T-cell (primary cell): ENCODE measurements at regions not wholly inside any gene's neighbourhood (a gene's known extent, or its start where the extent isn't known, plus 50 kb on each side); places are given as distances from the start of the nearest gene placed in this dataset.

ENCODE experiments used
- ATAC-seq, 4 experiments: fragments of 200-7000 bp in 3 of 4; fragments of 150-1000 bp in 1 of 4; cut with Tn5 transposase; replicated peaks in 1 of 4; 1 replicate in 3 of 4; 2 replicates in 1 of 4; pipeline ENCODE4 v1.10.0; 2021; ENCODE audit warnings: moderate library complexity in 3 of 4, mild to moderate bottlenecking in 2 of 4, moderate number of reproducible peaks in 1 of 4
- CTCF ChIA-PET, 2 donors: fragments of 300-600 bp; sonication (Branson Sonifier 250); formaldehyde crosslinking; loops; one replicate each; lab custom pipeline; 2022; ENCODE audit warnings: antibody characterized with exemption in 2 of 2; lab: Charles Lee
- POLR2A ChIA-PET, 2 donors: fragments of 300-600 bp; sonication (Branson Sonifier 250); formaldehyde crosslinking; loops; one replicate each; lab custom pipeline; 2022; ENCODE audit warnings: antibody characterized with exemption in 2 of 2; lab: Charles Lee
- DNase-seq, 35 experiments: peaks; one replicate each; pipeline versions ENCODE4 v3.0.0 to v3.0.0-alpha.2; 2013 to 2023
- H3K27ac ChIP-seq: one replicate; pipeline ENCODE4 v1.5.1; 2013; ENCODE audit warnings: low read length
- H3K27me3 ChIP-seq, 2 experiments: replicated peaks in 1 of 2; 1 replicate in 1 of 2; 2 replicates in 1 of 2; pipeline versions ENCODE4 v1.6.1 to v1.7.0; 2013; ENCODE audit warnings: low read length in 1 of 2, mixed read lengths in 1 of 2; ENCODE audit not compliant: control insufficient read depth in 2 of 2, insufficient read depth in 2 of 2; ENCODE audit errors: extremely low read depth in 1 of 2
- H3K36me3 ChIP-seq, 2 donors: 1 replicate in 1 of 2; 2 replicates in 1 of 2; pipeline versions ENCODE4 v1.6.1 to v1.7.0; 2013; ENCODE audit warnings: low read length in 1 of 2; ENCODE audit not compliant: control insufficient read depth in 2 of 2, insufficient read depth in 1 of 2; ENCODE audit errors: extremely low read depth in 1 of 2
- H3K4me1 ChIP-seq, 2 experiments: 1 replicate in 1 of 2; 2 replicates in 1 of 2; pipeline versions ENCODE4 v1.6.1 to v1.7.0; 2013; ENCODE audit warnings: low read length in 2 of 2, mixed read lengths in 1 of 2; ENCODE audit not compliant: insufficient read depth in 2 of 2, control insufficient read depth in 1 of 2; ENCODE audit errors: extremely low read depth in 1 of 2
- H3K4me3 ChIP-seq, 2 donors: 1 replicate in 1 of 2; 2 replicates in 1 of 2; pipeline versions ENCODE4 v1.5.1 to v1.7.0; 2013; ENCODE audit warnings: mild to moderate bottlenecking in 2 of 2, low read length in 1 of 2, moderate library complexity in 1 of 2; ENCODE audit not compliant: control insufficient read depth in 1 of 2; ENCODE audit errors: extremely low read depth in 1 of 2
- H3K9me3 ChIP-seq: 2 replicates; pipeline ENCODE4 v1.7.0; 2013
- H3K27ac Mint-ChIP-seq, 2 donors: one replicate each; pipeline ENCODE4 v1.8.0; 2020 to 2021; ENCODE audit warnings: mild to moderate bottlenecking in 2 of 2, mixed read lengths in 2 of 2
- H3K27me3 Mint-ChIP-seq, 2 donors: one replicate each; pipeline ENCODE4 v1.8.0; 2021 to 2022; ENCODE audit warnings: mixed read lengths in 2 of 2
- H3K36me3 Mint-ChIP-seq: one replicate; pipeline ENCODE4 v1.8.0; 2021; ENCODE audit warnings: mixed read lengths
- H3K4me1 Mint-ChIP-seq, 3 donors: one replicate each; pipeline ENCODE4 v1.8.0; 2020 to 2022; ENCODE audit warnings: mixed read lengths in 3 of 3, mild to moderate bottlenecking in 1 of 3
- H3K4me3 Mint-ChIP-seq, 3 donors: one replicate each; pipeline ENCODE4 v1.8.0; 2020 to 2022; ENCODE audit warnings: mild to moderate bottlenecking in 3 of 3, mixed read lengths in 3 of 3, moderate library complexity in 3 of 3
- H3K9me3 Mint-ChIP-seq, 3 donors: one replicate each; pipeline ENCODE4 v1.8.0; 2020 to 2022; ENCODE audit warnings: mixed read lengths in 3 of 3
- WGBS: methylation state at CpG from one replicate; pipeline ENCODE4 v1.1.5; 2013; ENCODE audit warnings: missing lambda C conversion rate; ENCODE audit not compliant: insufficient coverage; 5-methylcytosine and 5-hydroxymethylcytosine counted together

DNA sequence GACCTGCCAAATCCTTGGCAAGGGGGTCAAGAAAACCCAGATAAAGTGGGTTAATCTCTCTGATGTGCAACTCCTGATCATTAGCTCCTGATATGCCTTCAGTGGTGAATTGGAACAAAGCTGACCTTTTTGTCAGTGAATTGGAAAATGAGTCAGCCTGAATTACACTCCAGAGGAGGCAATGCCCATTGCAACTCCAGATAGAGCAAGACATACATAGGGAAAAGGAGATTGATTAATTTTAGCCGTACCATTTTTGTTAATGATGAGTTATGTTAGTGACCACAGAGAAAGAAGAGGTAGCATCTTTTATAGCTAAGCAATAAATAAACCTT lies 195.2 kb upstream of the CADPS start:
- no peaks in the 10 kb centered on the region for H3K9me3 ChIP-seq
- H3K4me3 ChIP-seq = no peak overlapping the region
- H3K36me3 Mint-ChIP-seq = no peaks in the 10 kb centered on the region
- no peaks in the 10 kb centered on the region for H3K27me3 Mint-ChIP-seq
- H3K27me3 ChIP-seq = no peaks in the 10 kb centered on the region
- CTCF ChIA-PET = no interaction called here
- POLR2A ChIA-PET = no interaction called here
- H3K27ac Mint-ChIP-seq = no peak overlapping the region
- no peaks in the 10 kb centered on the region for H3K36me3 ChIP-seq
- H3K4me1 Mint-ChIP-seq = no peaks in the 10 kb centered on the region
- no CpG with 5 or more reads among the region's 1 CpG for WGBS
- DNase-seq (no peak), ATAC-seq (no peak)
- no peak overlapping the region for H3K4me3 Mint-ChIP-seq
- H3K4me1 ChIP-seq = no peaks in the 10 kb centered on the region
- peaks cover 10 to 18% (median 11%) of the 10 kb centered on the region in 3 donors for H3K9me3 Mint-ChIP-seq
- H3K27ac ChIP-seq = no peak overlapping the region

DNA sequence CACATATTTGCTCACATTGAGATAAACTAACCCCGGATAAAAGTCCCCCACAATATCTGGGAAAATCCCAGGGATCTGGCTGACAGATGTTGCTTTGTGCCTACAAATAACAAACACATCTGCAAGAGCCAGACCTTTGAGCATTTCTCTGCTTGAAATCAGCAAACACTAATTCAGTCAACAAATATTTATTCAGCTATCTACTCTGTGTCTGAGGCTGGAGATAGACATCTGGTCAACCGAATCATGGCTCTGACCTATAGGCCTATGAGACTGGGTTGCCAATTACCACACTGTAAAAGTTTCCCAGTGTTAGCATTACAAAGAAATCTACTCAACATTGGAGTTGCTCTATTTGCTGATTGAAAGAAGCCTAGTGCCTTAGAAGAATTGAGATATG lies 201.1 kb upstream of the CADPS start:
- no peaks in the 10 kb centered on the region for H3K4me1 ChIP-seq
- ATAC-seq (no peak), DNase-seq (no peak)
- no peak overlapping the region for H3K4me3 Mint-ChIP-seq
- no peaks in the 10 kb centered on the region for H3K36me3 Mint-ChIP-seq
- POLR2A ChIA-PET = no interaction called here
- no peak overlapping the region for H3K27ac Mint-ChIP-seq
- no peaks in the 10 kb centered on the region for H3K4me1 Mint-ChIP-seq
- 60% methylated on average over 1 of the region's 2 CpGs for WGBS
- H3K27me3 ChIP-seq = no peaks in the 10 kb centered on the region
- H3K9me3 ChIP-seq = no peaks in the 10 kb centered on the region
- no peak overlapping the region for H3K4me3 ChIP-seq
- H3K9me3 Mint-ChIP-seq = peaks cover 0 to 4% (median 4%) of the 10 kb centered on the region in 3 donors
- H3K27ac ChIP-seq = no peak overlapping the region
- H3K36me3 ChIP-seq = no peaks in the 10 kb centered on the region
- no peaks in the 10 kb centered on the region for H3K27me3 Mint-ChIP-seq
- CTCF ChIA-PET = no interaction called here

DNA sequence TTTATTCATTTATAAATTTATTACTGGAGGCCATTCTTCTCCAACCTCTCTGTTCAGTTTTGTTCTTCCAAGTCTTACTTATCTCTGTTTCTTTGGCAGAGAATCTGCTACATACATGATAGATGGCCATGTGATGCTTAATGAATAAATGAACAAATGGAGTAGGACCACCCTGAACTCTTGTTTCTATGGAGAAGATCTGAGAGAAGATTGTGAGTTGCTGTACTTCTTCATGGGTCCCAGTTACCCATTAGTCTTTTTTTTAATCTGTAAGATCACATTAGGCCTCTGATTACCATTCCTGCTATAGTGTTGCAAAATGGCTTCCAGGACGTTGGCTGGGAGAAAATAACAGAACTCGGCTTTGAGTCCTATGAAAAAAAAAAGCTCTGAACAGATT lies 191.9 kb upstream of the SYNPR start:
- Mint-ChIP-seq H3K9me3 (peaks cover 15 to 42% (median 25%) of the 10 kb centered on the region in 3 donors), H3K4me1 (no peaks in the 10 kb centered on the region), H3K4me3 (no peak overlapping the region), H3K27ac (no peak overlapping the region), H3K27me3 (no peaks in the 10 kb centered on the region), H3K36me3 (no peaks in the 10 kb centered on the region)
- CTCF ChIA-PET = no interaction called here
- ATAC-seq = no peak
- Histone ChIP-seq H3K4me1 (no peaks in the 10 kb centered on the region), H3K4me3 (no peak overlapping the region), H3K36me3 (no peaks in the 10 kb centered on the region), H3K27ac (no peak overlapping the region), H3K27me3 (no peaks in the 10 kb centered on the region), H3K9me3 (no peaks in the 10 kb centered on the region)
- WGBS = no CpG with 5 or more reads among the region's 2 CpGs
- POLR2A ChIA-PET = no interaction called here
- DNase-seq = no peak

DNA sequence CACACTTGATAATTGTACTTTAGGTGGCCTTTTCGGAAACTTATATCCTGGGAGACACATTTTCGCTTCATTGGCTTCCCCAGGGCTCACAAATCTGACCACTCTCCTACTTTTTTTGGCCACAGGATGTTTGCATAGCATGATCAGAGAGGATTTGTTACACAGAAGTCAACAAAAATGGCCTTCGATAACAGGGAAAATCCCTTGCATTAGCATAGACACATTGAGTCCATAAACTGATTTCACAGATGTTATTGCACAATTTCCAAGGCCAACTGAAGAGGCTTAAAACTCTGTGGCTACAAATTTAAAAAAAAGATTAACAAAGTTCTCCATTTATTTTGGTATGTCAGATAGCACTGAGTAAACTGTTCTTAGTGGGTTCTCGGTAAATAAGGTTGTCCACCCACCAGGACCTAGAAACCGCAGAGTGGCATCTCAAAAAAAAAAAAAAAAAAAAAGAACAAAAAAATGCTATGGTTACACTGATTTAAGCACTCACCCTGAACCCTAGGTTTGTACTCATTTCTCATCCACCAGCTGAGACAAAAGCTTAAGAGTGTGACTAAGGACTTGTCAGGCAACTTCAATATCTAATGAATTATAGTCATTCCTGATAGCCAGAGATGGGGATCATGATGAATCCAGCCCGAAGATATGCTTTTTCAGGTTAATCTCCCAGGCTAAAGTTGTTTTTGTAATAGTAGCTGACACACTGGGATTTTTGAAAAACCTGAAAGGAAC lies 188.9 kb upstream of the SYNPR start:
- WGBS = 80% methylated on average over 1 of the region's 6 CpGs
- H3K4me3 ChIP-seq = no peak overlapping the region
- H3K27ac ChIP-seq = no peak overlapping the region
- Mint-ChIP-seq H3K27me3 (no peaks in the 10 kb centered on the region), H3K27ac (no peak overlapping the region), H3K4me3 (no peak overlapping the region), H3K36me3 (no peaks in the 10 kb centered on the region), H3K9me3 (peaks cover 6 to 22% (median 11%) of the 10 kb centered on the region in 3 donors), H3K4me1 (no peaks in the 10 kb centered on the region)
- H3K36me3 ChIP-seq = no peaks in the 10 kb centered on the region
- H3K4me1 ChIP-seq = no peaks in the 10 kb centered on the region
- ATAC-seq (no peak), DNase-seq (no peak)
- CTCF ChIA-PET = interaction anchor here in 1 of 2 donors (0.7 kb wide), 1 partner anchor 423 kb away, joined by 4 read pairs; no protein-coding TSS in a partner anchor
- H3K27me3 ChIP-seq = no peaks in the 10 kb centered on the region
- POLR2A ChIA-PET = no interaction called here
- H3K9me3 ChIP-seq = no peaks in the 10 kb centered on the region

DNA sequence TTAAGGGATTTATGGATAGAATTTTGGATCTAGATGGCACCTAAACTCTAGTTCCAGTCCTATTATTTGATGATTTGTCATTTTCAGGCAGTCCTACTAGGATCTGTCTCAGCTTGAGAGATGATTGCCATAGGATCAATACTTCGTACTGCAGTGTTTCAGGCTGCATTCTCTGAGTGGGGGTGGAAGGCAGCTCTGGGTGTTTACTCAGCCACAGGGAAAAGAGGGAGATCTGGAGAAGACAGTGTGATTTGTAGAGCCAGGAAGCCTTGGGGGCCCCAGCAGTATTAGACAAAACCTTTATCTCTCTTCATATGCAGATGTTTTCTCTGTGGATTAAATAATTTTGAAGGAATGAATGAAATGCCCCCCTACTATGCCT lies 188.4 kb upstream of the SYNPR start:
- POLR2A ChIA-PET = no interaction called here
- Histone ChIP-seq H3K9me3 (no peaks in the 10 kb centered on the region), H3K36me3 (no peaks in the 10 kb centered on the region), H3K4me3 (no peak overlapping the region), H3K27ac (no peak overlapping the region), H3K27me3 (no peaks in the 10 kb centered on the region), H3K4me1 (no peaks in the 10 kb centered on the region)
- H3K27me3 Mint-ChIP-seq = no peaks in the 10 kb centered on the region
- H3K36me3 Mint-ChIP-seq = no peaks in the 10 kb centered on the region
- H3K4me3 Mint-ChIP-seq = no peak overlapping the region
- DNase-seq (no peak), ATAC-seq (no peak)
- WGBS = no CpG with 5 or more reads among the region's 1 CpG
- no peak overlapping the region for H3K27ac Mint-ChIP-seq
- CTCF ChIA-PET = interaction anchor here in 1 of 2 donors (0.7 kb wide), 1 partner anchor 422 kb away, joined by 4 read pairs; no protein-coding TSS in a partner anchor
- H3K9me3 Mint-ChIP-seq = peaks cover 6 to 26% (median 11%) of the 10 kb centered on the region in 3 donors
- H3K4me1 Mint-ChIP-seq = no peaks in the 10 kb centered on the region

DNA sequence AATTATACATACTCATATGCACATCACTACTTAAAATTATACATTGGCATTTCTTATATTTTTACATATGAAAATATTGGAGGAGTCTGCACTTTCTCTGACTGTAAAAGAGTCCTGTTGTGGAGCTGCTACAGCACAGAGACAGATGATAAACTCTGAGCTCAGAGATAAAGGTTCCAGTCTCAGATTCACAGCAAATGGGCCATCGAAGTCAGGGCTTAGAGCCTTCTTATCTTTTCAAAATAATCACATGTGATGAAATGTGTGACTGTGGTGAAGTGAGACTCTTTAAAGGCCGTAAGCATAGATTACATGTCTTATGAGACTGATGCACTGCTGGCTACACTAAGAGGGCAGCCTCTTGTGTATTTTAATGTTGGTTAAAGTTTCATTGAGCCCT lies 187.5 kb upstream of the SYNPR start:
- H3K4me3 Mint-ChIP-seq = no peak overlapping the region
- ChIA-PET POLR2A (no interaction called here), CTCF (no interaction called here)
- Histone ChIP-seq H3K4me3 (no peak overlapping the region), H3K9me3 (no peaks in the 10 kb centered on the region), H3K27me3 (no peaks in the 10 kb centered on the region), H3K36me3 (no peaks in the 10 kb centered on the region), H3K27ac (no peak overlapping the region), H3K4me1 (no peaks in the 10 kb centered on the region)
- H3K4me1 Mint-ChIP-seq = no peaks in the 10 kb centered on the region
- H3K9me3 Mint-ChIP-seq = peaks cover 3 to 25% (median 6%) of the 10 kb centered on the region in 3 donors
- no peaks in the 10 kb centered on the region for H3K27me3 Mint-ChIP-seq
- DNase-seq (no peak), ATAC-seq (no peak)
- no peak overlapping the region for H3K27ac Mint-ChIP-seq
- no CpG with 5 or more reads among the region's 2 CpGs for WGBS
- no peaks in the 10 kb centered on the region for H3K36me3 Mint-ChIP-seq
